ENCODE measurements at regions not wholly inside any gene's neighbourhood (a gene's known extent, or its start where the extent isn't known, plus 50 kb on each side); places are given as distances from the start of the nearest gene placed in this dataset.

- no peak for TF ChIP-seq POLR2A (IDR thresholded peaks at IDR 0.05)
- TF ChIP-seq CTCF (IDR thresholded peaks at IDR 0.05): no peak
Measured at GRCh38 chr15:95737060-95737459, 593.4 kb upstream of the NR2F2 start.
